GM21360 (cell line): ENCODE measurements at regions not wholly inside any gene's neighbourhood (a gene's known extent, or its start where the extent isn't known, plus 50 kb on each side); places are given as distances from the start of the nearest gene placed in this dataset.
"Not testable (repeated sequence)": the region's sequence is repeated elsewhere in the genome, so short reads cannot be mapped to it uniquely, and the experiment has no call there.

Source experiments
- ATAC-seq: cut with Tn5 transposase; IDR thresholded peaks from one replicate; pipeline ENCODE4 v1.9.1; 2021; ENCODE audit warnings: mild to moderate bottlenecking, moderate library complexity; ENCODE audit not compliant: unreplicated experiment

DNA sequence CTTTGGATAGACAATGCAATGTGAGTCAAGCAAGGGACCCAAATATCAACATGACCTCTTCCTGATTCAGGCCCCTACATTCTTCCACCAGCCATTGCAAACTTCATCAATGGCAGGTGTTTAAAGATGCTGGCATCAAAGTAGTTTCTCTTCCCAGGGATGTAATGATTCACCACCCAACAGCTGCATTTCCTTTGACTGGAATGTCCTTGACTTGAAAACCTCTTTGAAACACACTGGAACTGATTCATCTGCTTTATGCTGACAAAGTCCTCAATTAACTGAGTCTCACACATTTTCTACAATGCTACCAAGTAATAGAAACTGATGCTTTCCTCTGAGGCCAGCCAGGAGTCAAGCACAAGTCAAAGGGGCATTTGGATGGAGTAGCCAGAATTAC is 385.5 kb downstream of the GBE1 start:
- ATAC-seq, result no peak

DNA sequence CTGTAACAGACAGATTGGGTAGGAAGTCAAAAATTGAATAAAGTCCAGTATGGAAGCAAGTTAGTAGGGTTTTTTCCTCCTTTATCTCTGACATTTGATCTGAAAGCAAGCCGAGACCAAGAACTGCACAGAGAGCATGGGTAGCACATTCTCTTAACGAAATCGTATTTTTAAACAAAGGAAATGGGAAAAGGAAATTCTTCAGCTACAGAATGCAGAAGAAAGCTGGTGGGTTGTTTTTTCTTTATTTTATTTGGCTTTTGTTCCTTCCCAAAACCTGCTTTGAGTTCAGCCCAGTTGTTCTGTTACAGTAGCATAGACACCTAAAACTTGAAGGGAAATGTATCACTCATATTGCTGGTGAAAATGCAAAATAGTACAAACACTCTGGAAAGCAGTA is 397.0 kb downstream of the GBE1 start:
- no peak for ATAC-seq

DNA sequence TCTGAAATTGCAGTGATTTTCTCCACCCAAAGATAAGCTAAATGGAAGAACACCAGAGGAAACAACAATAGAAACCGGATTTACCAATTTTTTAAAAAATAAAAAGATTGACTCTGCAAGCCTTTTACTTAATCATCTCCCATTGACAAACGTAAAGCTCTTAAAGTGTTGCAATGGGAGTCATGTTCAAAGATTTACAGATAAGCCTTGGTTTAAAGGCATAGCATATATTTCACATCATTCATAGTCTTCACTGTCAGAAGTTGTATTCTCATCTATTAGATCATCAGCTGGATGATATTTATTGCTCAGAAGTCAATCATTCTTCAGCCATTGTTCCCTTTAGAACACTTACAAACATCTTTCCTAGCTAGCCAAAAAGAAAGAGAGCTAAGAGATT is 397.6 kb downstream of the GBE1 start:
- no peak for ATAC-seq

DNA sequence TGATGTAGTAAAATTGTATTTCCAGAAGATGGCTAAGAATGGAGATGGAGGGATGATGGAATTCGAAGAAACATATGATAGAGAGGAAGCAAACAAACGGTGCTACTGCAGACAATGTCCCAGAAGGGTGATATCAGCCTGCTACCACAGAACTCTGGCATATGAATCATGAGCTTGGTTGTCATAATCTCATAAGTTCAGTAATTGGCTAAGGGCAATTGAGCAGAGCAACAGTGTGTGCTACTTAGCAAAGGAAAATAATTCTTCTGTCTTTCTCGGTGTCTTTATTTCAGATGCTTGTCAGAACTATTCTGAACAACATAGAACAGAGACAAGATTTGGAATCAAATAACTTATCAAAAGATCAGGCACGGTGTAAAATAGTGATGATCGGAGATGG is 407.3 kb downstream of the GBE1 start:
- ATAC-seq, result no peak

DNA sequence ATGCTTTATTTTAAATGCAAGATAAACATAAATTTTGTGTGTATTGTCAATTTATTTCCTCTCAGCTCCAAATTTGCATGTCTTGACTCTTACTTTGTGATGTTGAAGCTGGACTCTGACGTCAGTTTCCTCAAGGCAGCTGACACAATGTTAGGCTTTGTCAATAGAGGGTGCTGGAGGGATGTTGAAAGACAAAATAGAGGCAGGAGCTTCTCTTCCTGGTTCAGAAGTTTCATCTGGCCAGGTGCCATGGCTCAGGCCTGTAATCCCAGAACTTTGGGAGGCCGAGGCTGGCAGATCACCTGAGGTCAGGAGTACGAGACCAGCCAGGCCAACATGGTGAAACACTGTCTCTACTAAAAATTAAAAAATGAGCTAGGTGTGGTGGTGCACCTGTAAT is 408.6 kb downstream of the GBE1 start:
- peak; percentile 64 for ATAC-seq

DNA sequence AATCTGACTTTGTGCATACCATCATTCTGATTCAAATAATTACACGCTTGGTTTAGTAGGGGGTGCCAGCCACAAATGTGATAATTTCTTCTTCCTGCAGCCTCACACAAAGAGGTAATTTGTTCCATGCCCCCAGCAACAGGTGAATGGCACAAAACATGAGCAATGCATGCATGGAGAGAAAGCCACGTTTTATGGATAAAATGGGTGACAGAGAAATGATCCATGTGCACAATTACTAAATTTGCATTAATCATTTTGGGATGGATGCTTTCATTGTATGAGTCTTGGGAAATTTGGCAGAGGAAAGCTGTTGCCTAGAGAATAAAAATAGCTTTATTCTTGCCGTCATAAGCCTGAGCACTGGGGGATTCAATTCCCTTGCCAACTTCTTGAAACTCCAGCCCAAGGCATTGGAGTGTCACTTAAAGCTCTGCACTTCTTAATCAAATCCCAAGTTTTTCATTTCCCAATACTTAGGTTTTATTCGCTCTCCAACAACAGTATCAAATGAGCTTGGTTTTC is 411.6 kb downstream of the GBE1 start:
- ATAC-seq, result no peak

DNA sequence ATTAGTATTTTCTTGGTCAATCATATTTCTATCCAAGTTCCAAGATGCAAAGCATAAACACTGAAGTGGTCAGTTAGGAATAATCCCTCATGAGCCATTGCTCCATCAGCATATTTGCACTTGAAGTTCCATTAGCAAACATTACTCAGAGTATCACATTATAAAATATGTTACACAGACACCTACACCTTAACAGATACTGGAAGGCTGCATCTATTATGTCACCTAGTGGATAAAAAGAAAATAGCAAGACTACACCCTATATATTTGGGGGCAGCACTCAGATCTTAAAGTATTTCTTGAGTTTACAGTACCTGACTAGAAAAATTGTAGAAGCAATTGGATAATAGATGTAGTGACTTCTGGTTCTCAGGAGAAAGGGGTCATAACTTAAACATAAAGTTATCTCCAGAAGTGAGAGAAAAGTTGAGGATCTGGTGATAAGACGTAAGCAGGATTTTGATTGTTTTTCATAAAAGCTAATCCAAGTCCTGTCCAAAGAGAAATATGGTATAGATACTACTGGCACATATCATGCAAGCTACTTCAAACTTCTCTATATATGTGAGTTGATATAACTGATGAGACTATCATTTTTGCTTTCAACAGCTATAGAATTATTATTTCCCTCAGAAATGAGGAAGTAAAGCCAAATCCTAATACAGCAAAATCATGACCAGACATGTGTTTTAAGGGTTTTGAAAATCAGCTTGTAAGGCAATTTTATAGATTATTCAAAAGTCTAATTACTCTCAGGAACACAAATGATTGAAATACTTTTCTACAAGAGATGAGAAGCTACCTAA is 422.2 kb downstream of the GBE1 start:
- peak; percentile 86 for ATAC-seq

DNA sequence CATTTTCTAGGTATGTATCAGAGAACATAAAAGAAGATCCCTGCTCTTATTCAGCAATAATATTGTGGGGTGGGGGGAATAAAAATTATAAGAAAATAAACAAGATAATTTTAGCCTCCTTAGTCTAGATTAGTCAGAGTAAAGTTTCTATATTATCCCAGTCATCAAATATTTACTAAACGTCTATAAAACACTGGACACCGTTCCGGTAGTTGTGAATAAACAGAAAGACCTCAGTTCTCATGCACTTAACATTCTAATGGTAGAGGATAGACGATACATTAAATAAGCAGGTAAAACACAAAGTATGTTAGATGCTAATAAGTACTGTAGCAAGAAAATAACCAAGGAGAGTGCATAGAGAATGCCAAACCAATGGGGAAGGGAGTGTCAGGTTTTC is 425.0 kb downstream of the GBE1 start:
- no peak for ATAC-seq

DNA sequence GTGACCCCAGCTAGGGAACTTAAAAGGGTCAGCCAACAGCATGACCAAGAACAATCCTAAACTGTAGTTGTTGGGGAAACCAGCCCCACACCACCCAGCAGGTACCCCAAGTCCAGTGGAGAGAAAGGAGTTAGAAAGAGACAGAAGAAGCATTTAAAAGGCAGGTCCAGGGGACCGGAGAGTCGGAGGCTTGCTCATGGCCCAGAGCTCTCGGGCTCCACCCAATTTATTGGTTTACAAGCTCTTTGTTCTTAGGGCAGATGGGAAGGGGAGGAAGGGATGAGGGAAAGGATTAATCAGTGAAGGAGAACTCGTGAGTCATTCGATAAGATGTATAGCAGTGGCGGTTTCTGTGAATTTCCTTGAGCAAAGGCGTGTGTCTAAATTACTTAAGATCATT is 431.6 kb downstream of the GBE1 start:
- ATAC-seq, result not testable (repeated sequence)

DNA sequence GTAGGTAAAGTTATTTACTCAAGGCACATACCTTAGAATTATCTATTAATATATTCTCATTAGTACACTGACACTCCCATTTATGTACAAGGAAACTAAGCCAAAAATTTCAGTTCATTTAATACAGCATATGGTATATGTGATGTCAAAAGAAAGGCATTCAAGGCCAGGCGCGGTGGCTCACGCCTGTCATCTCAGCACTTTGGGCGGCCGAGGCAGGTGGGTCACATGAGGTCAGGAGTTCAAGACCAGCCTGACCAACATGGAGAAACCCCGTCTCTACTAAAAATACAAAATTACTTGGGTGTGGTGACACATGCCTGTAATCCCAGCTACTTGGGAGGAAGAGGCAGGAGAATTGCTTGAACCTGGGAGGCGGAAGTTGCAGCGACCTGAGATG is 435.2 kb downstream of the GBE1 start:
- no peak for ATAC-seq

DNA sequence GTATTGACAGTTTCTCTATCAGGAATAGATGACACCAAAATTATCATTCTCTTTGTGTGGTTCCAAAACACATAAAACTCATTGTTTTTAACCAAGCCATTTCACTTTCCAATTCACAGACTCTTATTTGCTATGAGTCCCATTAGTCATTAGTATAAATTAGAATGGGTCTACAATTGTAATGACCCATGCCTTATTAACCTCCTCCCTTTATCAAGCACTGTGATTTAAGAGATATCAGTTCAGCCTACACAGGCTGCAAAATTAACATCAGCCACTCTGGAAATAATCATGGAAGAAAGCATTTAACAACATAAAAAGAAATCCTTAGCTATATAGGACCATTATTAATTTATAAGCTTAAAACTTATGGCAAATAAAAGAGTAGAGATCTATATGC is 440.6 kb downstream of the GBE1 start:
- no peak for ATAC-seq

DNA sequence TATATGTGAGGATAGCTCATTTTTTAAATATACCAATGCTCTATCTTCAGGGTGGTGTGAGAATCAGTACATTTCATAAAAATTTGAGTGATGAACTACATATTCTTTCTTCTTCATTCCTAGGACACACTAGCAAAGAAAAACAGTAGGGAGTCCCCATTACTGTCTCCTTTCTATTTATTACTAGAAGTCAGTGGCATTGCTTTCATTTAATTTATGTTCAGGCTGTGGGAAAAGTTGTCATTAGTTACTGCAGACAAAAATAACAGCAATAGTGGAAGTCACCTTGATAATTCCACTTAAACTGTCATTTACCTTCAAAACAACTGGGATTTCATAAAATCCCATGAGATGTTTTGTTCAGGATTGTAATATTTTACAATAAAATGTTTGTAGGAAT is 446.4 kb downstream of the GBE1 start:
- ATAC-seq, result no peak

DNA sequence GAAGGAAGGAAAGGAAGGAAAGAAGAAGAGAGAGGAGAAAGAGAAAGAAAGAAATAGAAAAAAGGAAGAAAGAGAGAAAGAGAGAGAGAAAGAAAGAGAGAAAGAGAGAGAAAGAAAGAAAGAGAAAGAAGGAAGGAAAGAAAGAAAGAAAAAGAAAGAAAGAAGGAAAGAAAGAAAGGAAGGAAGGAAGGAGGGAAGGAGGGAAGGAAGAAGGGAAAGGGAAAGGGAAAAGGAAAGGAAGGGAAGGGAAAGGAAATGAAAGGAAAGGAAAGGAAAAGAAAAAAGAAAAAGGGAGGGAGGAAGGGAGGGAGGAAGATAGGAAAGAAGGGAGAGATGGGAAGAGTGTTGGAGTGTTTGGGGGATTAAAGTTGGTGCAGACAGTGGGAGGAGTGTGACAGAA is 450.1 kb downstream of the GBE1 start:
- ATAC-seq, result no peak

DNA sequence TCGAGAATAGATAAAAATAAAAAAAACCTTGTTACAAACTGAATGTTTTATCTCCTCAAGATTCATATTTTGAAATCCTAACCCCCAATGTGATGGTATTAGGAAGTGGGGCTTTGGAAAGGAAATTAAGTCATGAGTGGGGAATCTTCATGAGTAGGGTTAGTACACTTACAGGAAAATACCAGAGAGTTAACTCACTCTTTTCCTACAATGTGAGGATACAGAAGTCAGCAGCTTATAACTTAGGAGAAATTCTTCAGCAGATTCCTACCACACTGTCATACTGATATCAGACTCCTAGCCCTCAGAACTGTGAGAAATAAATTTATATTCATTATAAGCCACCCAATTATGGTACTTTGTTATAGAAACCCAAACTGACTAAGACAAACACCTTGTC is 453.1 kb downstream of the GBE1 start:
- no peak for ATAC-seq

DNA sequence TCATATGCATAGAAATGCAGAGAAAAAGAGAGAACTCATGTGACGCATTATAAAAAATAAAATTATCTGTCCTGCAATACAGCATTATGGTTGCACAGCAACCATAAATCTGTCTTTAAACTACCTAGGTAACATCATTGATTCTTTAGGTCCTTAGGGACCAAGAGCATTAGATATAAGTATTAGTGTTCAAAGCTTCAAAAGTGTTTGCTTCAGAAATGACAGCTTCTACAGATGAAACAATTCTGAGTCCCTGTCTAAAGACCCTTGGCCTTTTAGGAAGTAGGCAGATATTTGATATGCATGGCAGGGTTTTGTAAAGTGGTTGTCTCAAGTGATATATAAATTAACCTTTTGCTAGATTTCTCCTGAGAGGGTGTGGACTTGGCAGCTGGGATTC is 454.2 kb downstream of the GBE1 start:
- no peak for ATAC-seq

DNA sequence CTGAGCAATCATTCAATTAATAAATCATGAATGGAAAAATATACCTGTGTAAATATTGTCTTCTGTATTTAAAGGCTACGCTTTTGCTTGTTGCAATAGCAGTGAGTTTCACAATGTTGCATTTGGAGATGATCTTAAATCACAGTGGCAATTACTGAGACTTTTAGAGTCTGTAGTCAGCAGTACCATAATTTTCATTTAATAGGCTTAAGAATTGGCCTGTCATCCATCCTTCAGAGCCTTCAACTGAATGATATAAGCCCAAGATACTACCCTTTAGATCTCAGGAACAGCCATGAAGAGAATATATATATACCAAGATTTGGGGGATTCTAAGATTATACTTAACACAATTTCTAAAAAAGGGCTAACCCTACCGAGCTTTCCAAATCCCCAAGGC is 458.1 kb downstream of the GBE1 start:
- ATAC-seq, result no peak

DNA sequence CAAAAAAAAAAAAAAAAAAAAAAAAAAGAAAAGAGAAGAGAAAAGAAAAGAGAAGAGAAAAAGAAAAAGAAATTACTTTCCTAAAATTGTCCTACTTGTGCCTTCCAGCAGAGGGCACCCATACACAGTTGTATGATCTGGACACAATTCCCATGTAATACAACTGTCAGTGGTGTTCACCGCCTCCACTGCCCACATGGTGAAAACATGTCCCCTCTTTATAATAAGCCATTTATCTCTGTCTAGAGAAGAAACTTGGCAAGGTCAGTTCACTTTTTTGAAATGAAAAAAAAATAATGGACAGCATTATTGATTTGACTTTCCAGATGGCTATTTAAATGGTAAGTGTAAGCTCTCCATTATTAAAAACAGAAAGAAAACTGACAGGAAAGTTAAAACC is 459.4 kb downstream of the GBE1 start:
- ATAC-seq, result peak; percentile 91

DNA sequence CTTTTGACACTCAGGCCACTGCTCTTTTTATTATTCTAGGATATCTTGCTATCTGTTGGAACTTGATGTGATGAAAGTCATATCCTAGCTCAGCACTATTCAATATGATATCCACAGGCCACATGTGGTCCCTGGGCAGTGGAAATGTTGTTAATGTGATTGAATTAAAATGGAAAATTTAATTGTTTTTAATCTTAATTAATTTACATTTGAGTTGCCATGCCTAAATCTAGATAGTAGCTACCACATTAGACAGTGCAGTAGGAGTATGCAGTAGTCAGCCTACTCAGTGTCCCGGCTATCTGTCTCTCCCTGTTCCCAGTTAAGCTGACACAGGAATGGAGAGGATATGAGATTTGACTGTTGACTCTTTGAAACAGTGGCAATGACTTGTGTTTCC is 460.2 kb downstream of the GBE1 start:
- no peak for ATAC-seq

DNA sequence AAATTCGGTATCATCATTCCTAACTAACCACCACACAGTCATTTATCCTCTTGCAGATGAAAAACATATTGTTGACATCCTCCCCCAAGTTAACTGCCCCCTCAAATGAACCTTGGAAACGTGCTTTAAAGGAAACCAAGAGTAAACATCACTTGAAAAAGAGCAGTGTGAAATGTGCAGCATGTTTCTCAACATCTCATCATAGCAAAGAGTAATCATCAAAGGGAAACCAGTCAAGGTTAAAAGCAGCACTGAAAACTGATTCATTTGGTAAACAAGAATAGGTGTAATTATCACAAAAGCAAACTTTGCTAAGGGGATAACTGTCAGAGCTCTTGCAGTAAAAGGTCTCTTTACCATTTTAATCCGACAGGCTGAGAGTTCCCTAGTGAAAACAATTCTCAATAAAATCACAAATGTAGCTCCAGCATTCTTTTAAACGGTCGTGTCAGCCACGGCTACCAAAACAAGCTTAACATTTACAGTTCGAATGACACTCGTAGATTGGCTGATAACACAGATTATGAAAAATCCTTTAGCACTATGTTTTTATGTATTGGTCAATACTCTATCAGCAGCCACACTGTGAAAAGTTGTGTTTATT is 461.0 kb downstream of the GBE1 start:
- ATAC-seq, result no peak

DNA sequence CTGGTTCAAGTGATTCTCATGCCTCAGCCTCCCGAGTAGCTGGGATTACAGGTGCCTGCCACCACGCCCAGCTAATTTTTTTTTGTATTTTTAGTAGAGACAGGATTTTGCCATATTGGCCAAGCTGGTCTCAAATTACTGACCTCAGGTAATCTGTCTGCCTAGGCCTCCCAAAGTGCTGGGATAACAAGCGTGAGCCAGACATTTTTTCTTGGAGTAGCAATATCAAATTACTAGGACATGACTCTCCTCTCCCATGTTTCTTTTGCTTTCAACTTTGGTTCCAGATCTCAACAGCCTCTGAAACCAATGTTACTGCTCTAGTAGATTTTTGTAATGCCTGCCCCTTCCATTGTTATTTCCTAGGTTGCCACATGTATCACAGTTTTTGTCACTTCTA is 462.0 kb downstream of the GBE1 start:
- no peak for ATAC-seq

DNA sequence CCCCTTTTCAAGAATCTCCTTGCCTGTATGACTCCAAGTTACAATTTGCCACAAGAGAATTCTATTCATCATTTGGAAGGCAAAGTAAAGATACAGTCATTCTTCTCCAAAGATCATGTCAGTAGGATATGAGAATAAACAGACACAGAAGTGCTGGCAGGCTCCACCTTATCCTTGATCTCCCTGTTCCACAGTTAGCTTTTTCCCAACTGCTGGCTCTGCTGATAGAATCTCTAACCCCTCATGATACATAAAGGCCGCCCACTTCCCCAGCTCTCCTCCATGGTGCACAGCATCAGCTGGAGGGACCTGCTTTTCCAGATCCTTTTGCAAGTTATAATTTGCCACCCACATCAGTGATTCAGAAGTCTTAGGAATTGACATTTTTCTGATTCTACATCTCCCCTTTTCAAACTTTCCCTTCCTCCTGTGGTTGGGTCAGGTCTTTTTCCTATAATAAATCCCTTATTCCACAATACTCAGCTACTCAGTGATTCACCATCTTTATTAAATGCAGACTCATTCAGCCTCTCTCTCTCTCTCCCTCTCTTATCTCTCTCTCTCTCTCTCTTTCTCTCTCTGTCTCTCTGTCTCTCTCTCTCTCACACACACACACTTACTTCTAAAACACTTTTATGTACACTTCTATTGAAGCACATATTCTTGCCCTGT is 465.4 kb downstream of the GBE1 start:
- no peak for ATAC-seq

DNA sequence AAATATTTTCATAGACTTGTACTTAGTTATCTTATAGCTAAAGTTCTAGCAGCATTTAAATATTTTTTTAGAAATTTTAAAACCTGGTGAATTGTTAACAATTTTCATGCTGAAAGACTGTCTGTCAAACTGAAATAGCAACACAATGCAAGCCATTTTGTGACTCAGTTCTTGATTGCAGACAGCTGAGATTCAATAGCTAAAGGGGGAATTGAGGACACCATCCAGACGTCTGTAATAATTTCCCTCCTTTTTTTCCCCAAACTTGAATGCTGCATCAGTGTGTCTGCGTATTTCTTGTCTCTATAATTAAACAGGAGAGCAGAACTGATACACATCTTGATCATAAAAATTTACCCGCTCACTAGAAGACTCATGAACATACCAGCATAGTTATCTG is 468.3 kb downstream of the GBE1 start:
- ATAC-seq, result no peak
